SK-N-SH (cell line): ENCODE measurements at regions not wholly inside any gene's neighbourhood (a gene's known extent, or its start where the extent isn't known, plus 50 kb on each side); places are given as distances from the start of the nearest gene placed in this dataset.

ENCODE experiments used
- CTCF ChIA-PET: fragments of 300-600, 350-600 bp; formaldehyde crosslinking; extraction: SDS; loops from one replicate; lab custom pipeline; 2021; lab: Yijun Ruan, JAX
- POLR2A ChIA-PET: fragments of 350-600 bp; sonication (Branson Sonifier 250); formaldehyde crosslinking; extraction: SDS; loops from one replicate; lab custom pipeline; 2020; ENCODE audit warnings: antibody characterized with exemption, inconsistent platforms; lab: Yijun Ruan, JAX
- DNase-seq: peaks from one replicate; pipeline ENCODE4 v3.0.0; 2012
- H2AFZ ChIP-seq: fragments of 200-600 bp; sonication (generic); 2 replicates; pipeline ENCODE4 v1.8.1; 2016; ENCODE audit warnings: antibody characterized with exemption, mild to moderate bottlenecking, low read depth
- H3F3A ChIP-seq: fragments of 200-600 bp; sonication (generic); replicated peaks from 2 replicates; pipeline ENCODE3; 2016; ENCODE audit warnings: antibody characterized with exemption, mild to moderate bottlenecking; ENCODE audit not compliant: insufficient read depth
- H3K27ac ChIP-seq, 2 experiments: fragments of 200-500 bp in 1 of 2; fragments of 200-600 bp in 1 of 2; sonication (Bioruptor generic) in 1 of 2; sonication (generic), shearing (Covaris generic) in 1 of 2; 2 replicates each; pipeline versions ENCODE4 v1.5.1 to v1.6.1; 2014 to 2016; ENCODE audit warnings: low read depth in 2 of 2, inconsistent platforms in 1 of 2, low read length in 1 of 2, mild to moderate bottlenecking in 1 of 2, mixed read lengths in 1 of 2
- H3K27me3 ChIP-seq: fragments of 200-600 bp; sonication (generic), shearing (Covaris generic); 2 replicates; pipeline ENCODE4 v1.6.1; 2016; ENCODE audit warnings: mixed run types; ENCODE audit not compliant: insufficient read depth
- H3K36me3 ChIP-seq, 2 experiments: fragments of 200-500 bp in 1 of 2; fragments of 200-600 bp in 1 of 2; sonication (Bioruptor generic) in 1 of 2; sonication (generic) in 1 of 2; replicated peaks in 1 of 2; 2 replicates each; pipeline versions ENCODE3 to v1.5.1; 2014 to 2016; ENCODE audit warnings: low read length in 1 of 2, mild to moderate bottlenecking in 1 of 2; ENCODE audit not compliant: insufficient read depth in 2 of 2, control insufficient read depth in 1 of 2
- H3K4me1 ChIP-seq, 2 experiments: fragments of 200-500 bp in 1 of 2; fragments of 200-600 bp in 1 of 2; sonication (Bioruptor generic) in 1 of 2; sonication (generic), shearing (Covaris generic) in 1 of 2; 2 replicates each; pipeline versions ENCODE4 v1.5.1 to v1.6.1; 2014 to 2016; ENCODE audit warnings: low read depth in 1 of 2, low read length in 1 of 2, mixed run types in 1 of 2; ENCODE audit not compliant: insufficient read depth in 2 of 2, control insufficient read depth in 1 of 2
- H3K4me2 ChIP-seq: fragments of 200-600 bp; sonication (generic), shearing (Covaris generic); 2 replicates; pipeline ENCODE4 v1.6.1; 2017; ENCODE audit warnings: mixed run types
- H3K4me3 ChIP-seq, 2 experiments: fragments of 200-500 bp in 1 of 2; fragments of 200-600 bp in 1 of 2; sonication (Bioruptor generic) in 1 of 2; sonication (generic), shearing (Covaris generic) in 1 of 2; 2 replicates each; pipeline versions ENCODE4 v1.5.1 to v1.8.1; 2014 to 2016; ENCODE audit warnings: low read depth in 2 of 2, inconsistent platforms in 1 of 2, low read length in 1 of 2, mild to moderate bottlenecking in 1 of 2, mixed read lengths in 1 of 2, moderate library complexity in 1 of 2
- H3K79me2 ChIP-seq: fragments of 200-600 bp; sonication (generic); 2 replicates; pipeline ENCODE4 v1.8.1; 2017; ENCODE audit warnings: mild to moderate bottlenecking; ENCODE audit not compliant: insufficient read depth
- H3K9ac ChIP-seq: fragments of 200-600 bp; sonication (generic); 2 replicates; pipeline ENCODE4 v1.6.1; 2017; ENCODE audit warnings: mixed run types
- H3K9me2 ChIP-seq: fragments of 200-600 bp; sonication (generic); 2 replicates; pipeline ENCODE4 v1.6.1; 2017; ENCODE audit warnings: mixed run types
- H3K9me3 ChIP-seq: fragments of 200-600 bp; sonication (generic); 2 replicates; pipeline ENCODE4 v1.6.1; 2017; ENCODE audit warnings: mixed run types, mild to moderate bottlenecking, moderate library complexity
- H4K20me1 ChIP-seq: fragments of 200-600 bp; sonication (generic); 2 replicates; pipeline ENCODE4 v1.6.1; 2017; ENCODE audit warnings: mild to moderate bottlenecking, mixed run types; ENCODE audit not compliant: insufficient read depth
- CHD2 ChIP-seq: fragments of 150-350 bp; IDR thresholded peaks from 2 replicates; pipeline ENCODE4 v1.6.1; 2018; ENCODE audit warnings: low read length; ENCODE audit not compliant: partially characterized antibody
- CTCF ChIP-seq: fragments of 200-600 bp; sonication (generic); IDR thresholded peaks from 2 replicates; pipeline ENCODE4 v1.6.1; 2017; ENCODE audit warnings: antibody characterized with exemption, mild to moderate bottlenecking, moderate library complexity
- FOXJ3 ChIP-seq: sonication (generic); formaldehyde crosslinking; IDR thresholded peaks from 2 replicates; pipeline ENCODE4 v1.5.1; 2020; ENCODE audit warnings: mild to moderate bottlenecking, missing genetic modification reagents
- GABPA ChIP-seq: IDR thresholded peaks from 2 replicates; pipeline ENCODE4 v1.4.0; 2012; ENCODE audit warnings: low read depth, mild to moderate bottlenecking
- GATA2 ChIP-seq: sonication (generic); formaldehyde crosslinking; IDR thresholded peaks from 2 replicates; pipeline ENCODE4 v1.5.0; 2020; ENCODE audit warnings: mild to moderate bottlenecking, missing genetic modification reagents
- IRF3 ChIP-seq: fragments of 150-350 bp; IDR thresholded peaks from 2 replicates; pipeline ENCODE4 v1.6.1; 2016; ENCODE audit warnings: mild to moderate bottlenecking, low read depth, low read length
- JUND ChIP-seq: IDR thresholded peaks from 2 replicates; pipeline ENCODE4 v1.4.0; 2012
- MAX ChIP-seq: IDR thresholded peaks from 2 replicates; pipeline ENCODE4 v1.4.0; 2012; ENCODE audit warnings: low read depth
- MEF2A ChIP-seq: IDR thresholded peaks from 2 replicates; pipeline ENCODE4 v1.4.0; 2012; ENCODE audit warnings: low read depth, borderline replicate concordance
- MXI1 ChIP-seq: IDR thresholded peaks from 2 replicates; pipeline ENCODE4 v1.6.1; 2012; ENCODE audit warnings: mild to moderate bottlenecking, low read depth, low read length, improper control_type of control experiment
- NFIC ChIP-seq: IDR thresholded peaks from 2 replicates; pipeline ENCODE4 v1.4.0; 2012; ENCODE audit warnings: borderline replicate concordance
- NRF1 ChIP-seq: IDR thresholded peaks from 2 replicates; pipeline ENCODE4 v1.6.1; 2012; ENCODE audit warnings: low read depth, mild to moderate bottlenecking, low read length
- RAD21 ChIP-seq: IDR thresholded peaks from 2 replicates; pipeline ENCODE4 v1.6.1; 2012; ENCODE audit warnings: mild to moderate bottlenecking, low read length
- REST ChIP-seq: IDR thresholded peaks from 2 replicates; pipeline ENCODE4 v1.6.1; 2012; ENCODE audit warnings: mild to moderate bottlenecking, low read depth, low read length, moderate library complexity
- SMC3 ChIP-seq: IDR thresholded peaks from 2 replicates; pipeline ENCODE4 v1.6.1; 2012; ENCODE audit warnings: low read depth, low read length, improper control_type of control experiment
- TAF1 ChIP-seq: IDR thresholded peaks from 2 replicates; pipeline ENCODE4 v1.6.1; 2012; ENCODE audit warnings: low read depth, mild to moderate bottlenecking, low read length, moderate library complexity, borderline replicate concordance
- TCF12 ChIP-seq: IDR thresholded peaks from 2 replicates; pipeline ENCODE4 v1.4.0; 2012
- USF1 ChIP-seq: IDR thresholded peaks from 2 replicates; pipeline ENCODE4 v1.4.0; 2012; ENCODE audit warnings: low read depth, borderline replicate concordance
- YY1 ChIP-seq: IDR thresholded peaks from 2 replicates; pipeline ENCODE4 v1.4.0; 2012; ENCODE audit warnings: low read depth, mild to moderate bottlenecking
- ZBTB33 ChIP-seq: IDR thresholded peaks from 2 replicates; pipeline ENCODE4 v1.4.0; 2012; ENCODE audit warnings: low read depth, borderline replicate concordance

- Histone ChIP-seq H3F3A (no peaks in the 10 kb centered on the region), H3K4me3 (no peak overlapping the region), H3K36me3 (no peaks in the 10 kb centered on the region)
- DNase-seq, result no peak
- no peak for TF ChIP-seq CHD2
- no peak for TF ChIP-seq ZBTB33
- TF ChIP-seq REST, result no peak
- TF ChIP-seq FOXJ3, result no peak
- no peak for TF ChIP-seq YY1
- no peak for TF ChIP-seq MEF2A
- no peak for TF ChIP-seq MXI1
- no peak for TF ChIP-seq RAD21
- TF ChIP-seq JUND, result no peak
- TF ChIP-seq USF1, result no peak
- TF ChIP-seq TCF12, result no peak
- no peak for TF ChIP-seq TAF1
- TF ChIP-seq GABPA, result no peak
- no peak for TF ChIP-seq IRF3
- TF ChIP-seq NRF1, result no peak
- TF ChIP-seq SMC3, result no peak
- no peak for TF ChIP-seq NFIC
- no peak for TF ChIP-seq GATA2 (CRISPR knock-in tag)
- TF ChIP-seq CTCF, result no peak
- TF ChIP-seq MAX, result no peak
- TF ChIP-seq, all 33 proteins: peak for 0
- Histone ChIP-seq H3K9me3 (no peaks in the 10 kb centered on the region), H3K9me2 (no peaks in the 10 kb centered on the region), H4K20me1 (no peaks in the 10 kb centered on the region), H3K27ac (no peak overlapping the region), H3K4me1 (no peaks in the 10 kb centered on the region), H3K4me2 (no peak overlapping the region), H2AFZ (no peak overlapping the region), H3K79me2 (no peaks in the 10 kb centered on the region), H3K9ac (no peak overlapping the region), H3K27me3 (no peaks in the 10 kb centered on the region)
- CTCF ChIA-PET, result interaction anchor here (1.5 kb wide), 1 partner anchor 25 kb away, joined by 3 read pairs; no protein-coding TSS in a partner anchor
- POLR2A ChIA-PET, result no interaction called here
Measured at GRCh38 chr1:88252745-88253144, 431.3 kb upstream of the PKN2 start.
